ENCODE measurements at regions not wholly inside any gene's neighbourhood (a gene's known extent, or its start where the extent isn't known, plus 50 kb on each side); places are given as distances from the start of the nearest gene placed in this dataset.
"Not testable (repeated sequence)": the region's sequence is repeated elsewhere in the genome, so short reads cannot be mapped to it uniquely, and the experiment has no call there.

- ChIA-PET POLR2A (no interaction called here), CTCF (no interaction called here)
Observed at GRCh38 chr10:2899246-2899951, 167.9 kb upstream of the PFKP start.

GRCh38 chr10:2898509-2898860 lies 168.9 kb upstream of the PFKP start:
- CTCF ChIA-PET, result no interaction called here

GRCh38 chr10:2897619-2898508 lies 169.5 kb upstream of the PFKP start:
- CTCF ChIA-PET, result no interaction called here
- POLR2A ChIA-PET, result no interaction called here

More at GRCh38 chr10:2898509-2898860, 168.9 kb upstream of the PFKP start:
- POLR2A ChIA-PET, result no interaction called here

- POLR2A ChIA-PET, CTCF ChIA-PET: not testable (repeated sequence)
Observed at GRCh38 chr10:2896334-2896733, 171.0 kb upstream of the PFKP start.

- POLR2A ChIA-PET, result no interaction called here
- CTCF ChIA-PET, result no interaction called here
Observed at GRCh38 chr10:2895594-2896196, 171.7 kb upstream of the PFKP start.

- POLR2A ChIA-PET, result no interaction called here
- CTCF ChIA-PET, result no interaction called here
Observed at GRCh38 chr10:2893991-2894390, 173.4 kb upstream of the PFKP start.

- POLR2A ChIA-PET, result interaction anchor here (0.7 kb wide), 1 partner anchor 81 kb away, joined by 3 read pairs; no protein-coding TSS in a partner anchor
- CTCF ChIA-PET, result no interaction called here
Observed at GRCh38 chr10:2893158-2893845, 174.0 kb upstream of the PFKP start.

- ChIA-PET CTCF (no interaction called here), POLR2A (no interaction called here)
Observed at GRCh38 chr10:2891770-2892124, 175.6 kb upstream of the PFKP start.

- ChIA-PET CTCF (no interaction called here), POLR2A (interaction anchor here (0.6 kb wide), 1 partner anchor 462 kb away, joined by 3 read pairs; no protein-coding TSS in a partner anchor)
Observed at GRCh38 chr10:2891073-2891769, 176.1 kb upstream of the PFKP start.

- ChIA-PET POLR2A (no interaction called here), CTCF (no interaction called here)
Observed at GRCh38 chr10:2890093-2890492, 177.3 kb upstream of the PFKP start.

GRCh38 chr10:2888403-2889004 lies 178.8 kb upstream of the PFKP start:
- ChIA-PET POLR2A (no interaction called here), CTCF (no interaction called here)

- CTCF ChIA-PET, result no interaction called here
- POLR2A ChIA-PET, result no interaction called here
Observed at GRCh38 chr10:2887391-2888070, 179.8 kb upstream of the PFKP start.

GRCh38 chr10:2886662-2887061 lies 180.7 kb upstream of the PFKP start:
- CTCF ChIA-PET, result no interaction called here

GRCh38 chr10:2885288-2886278 lies 181.8 kb upstream of the PFKP start:
- ChIA-PET CTCF (no interaction called here), POLR2A (no interaction called here)

More at GRCh38 chr10:2886662-2887061, 180.7 kb upstream of the PFKP start:
- POLR2A ChIA-PET, result no interaction called here

- CTCF ChIA-PET, POLR2A ChIA-PET: not testable (repeated sequence)
Observed at GRCh38 chr10:2883983-2884540, 183.3 kb upstream of the PFKP start.

- CTCF ChIA-PET, result no interaction called here
- POLR2A ChIA-PET, result no interaction called here
Observed at GRCh38 chr10:2883238-2883637, 184.1 kb upstream of the PFKP start.

- POLR2A ChIA-PET, result no interaction called here
- CTCF ChIA-PET, result no interaction called here
Observed at GRCh38 chr10:2882628-2883027, 184.7 kb upstream of the PFKP start.
